ENCODE measurements at regions not wholly inside any gene's neighbourhood (a gene's known extent, or its start where the extent isn't known, plus 50 kb on each side); places are given as distances from the start of the nearest gene placed in this dataset.

DNA sequence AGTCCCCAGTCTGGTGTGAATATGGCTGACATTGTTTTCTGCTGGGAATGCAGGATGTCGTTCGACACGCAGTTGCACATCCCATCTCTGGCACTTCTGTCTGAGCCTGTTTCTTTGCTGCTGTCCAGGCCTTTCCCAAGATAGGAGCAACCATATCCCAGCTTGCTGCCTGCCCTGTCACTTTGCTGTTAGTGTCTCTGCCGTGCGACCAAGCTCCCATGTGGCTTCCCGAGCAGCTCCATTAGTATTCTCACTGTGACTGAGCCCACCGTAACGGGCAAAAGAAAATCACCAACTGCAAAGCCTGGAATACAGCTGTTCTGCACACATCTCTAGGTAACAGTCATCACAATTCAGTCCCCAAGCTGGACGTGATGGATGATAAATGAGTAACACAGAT, 66.0 kb upstream of the CPSF6 start:
- TF ChIP-seq, protein P1, sequence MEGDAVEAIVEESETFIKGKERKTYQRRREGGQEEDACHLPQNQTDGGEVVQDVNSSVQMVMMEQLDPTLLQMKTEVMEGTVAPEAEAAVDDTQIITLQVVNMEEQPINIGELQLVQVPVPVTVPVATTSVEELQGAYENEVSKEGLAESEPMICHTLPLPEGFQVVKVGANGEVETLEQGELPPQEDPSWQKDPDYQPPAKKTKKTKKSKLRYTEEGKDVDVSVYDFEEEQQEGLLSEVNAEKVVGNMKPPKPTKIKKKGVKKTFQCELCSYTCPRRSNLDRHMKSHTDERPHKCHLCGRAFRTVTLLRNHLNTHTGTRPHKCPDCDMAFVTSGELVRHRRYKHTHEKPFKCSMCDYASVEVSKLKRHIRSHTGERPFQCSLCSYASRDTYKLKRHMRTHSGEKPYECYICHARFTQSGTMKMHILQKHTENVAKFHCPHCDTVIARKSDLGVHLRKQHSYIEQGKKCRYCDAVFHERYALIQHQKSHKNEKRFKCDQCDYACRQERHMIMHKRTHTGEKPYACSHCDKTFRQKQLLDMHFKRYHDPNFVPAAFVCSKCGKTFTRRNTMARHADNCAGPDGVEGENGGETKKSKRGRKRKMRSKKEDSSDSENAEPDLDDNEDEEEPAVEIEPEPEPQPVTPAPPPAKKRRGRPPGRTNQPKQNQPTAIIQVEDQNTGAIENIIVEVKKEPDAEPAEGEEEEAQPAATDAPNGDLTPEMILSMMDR (IDR thresholded peaks at IDR 0.05): no peak
- TF ChIP-seq POLR2A (IDR thresholded peaks at IDR 0.05) (no peak), POLR2AphosphoS5 (IDR thresholded peaks at IDR 0.05) (no peak)
